ENCODE measurements at regions not wholly inside any gene's neighbourhood (a gene's known extent, or its start where the extent isn't known, plus 50 kb on each side); places are given as distances from the start of the nearest gene placed in this dataset.

GRCh38 chr14:85912141-85912540, 382.2 kb downstream of the FLRT2 start:
- CTCF ChIA-PET = interaction anchor here (0.6 kb wide), 1 partner anchor 534 kb away, joined by 4 read pairs; no protein-coding TSS in a partner anchor
- no peak for TF ChIP-seq CTCF (IDR thresholded peaks at IDR 0.05; ENCODE audit: low read depth, low read length)
- no peaks in the 10 kb centered on the region for H3K27me3 ChIP-seq (ENCODE audit: control insufficient read depth, insufficient read depth, low read length)
- no peak for DNase-seq (ENCODE audit: low read depth, low spot score)
- no peak overlapping the region for H3K4me3 ChIP-seq (ENCODE audit: low read depth, low read length)
- POLR2A ChIA-PET = no interaction called here
- no peak overlapping the region for H3K27ac ChIP-seq (ENCODE audit: low read depth, low read length)
- H3K9me3 ChIP-seq (ENCODE audit: control insufficient read depth, insufficient read depth, low read length) = no peaks in the 10 kb centered on the region

GRCh38 chr14:85911044-85911443, 381.1 kb downstream of the FLRT2 start:
- Histone ChIP-seq H3K27me3 (ENCODE audit: control insufficient read depth, insufficient read depth, low read length) (no peaks in the 10 kb centered on the region), H3K9me3 (ENCODE audit: control insufficient read depth, insufficient read depth, low read length) (no peaks in the 10 kb centered on the region), H3K27ac (ENCODE audit: low read depth, low read length) (no peak overlapping the region), H3K4me3 (ENCODE audit: low read depth, low read length) (no peak overlapping the region)
- CTCF ChIA-PET = no interaction called here
- DNase-seq (ENCODE audit: low read depth, low spot score) = no peak
- POLR2A ChIA-PET = no interaction called here
- TF ChIP-seq CTCF (IDR thresholded peaks at IDR 0.05; ENCODE audit: low read depth, low read length) = no peak

- TF ChIP-seq CTCF (IDR thresholded peaks at IDR 0.05; ENCODE audit: low read depth, low read length) = no peak
- no peak for DNase-seq (ENCODE audit: low read depth, low spot score)
- POLR2A ChIA-PET = no interaction called here
- Histone ChIP-seq H3K27me3 (ENCODE audit: control insufficient read depth, insufficient read depth, low read length) (no peaks in the 10 kb centered on the region), H3K27ac (ENCODE audit: low read depth, low read length) (no peak overlapping the region), H3K4me3 (ENCODE audit: low read depth, low read length) (no peak overlapping the region), H3K9me3 (ENCODE audit: control insufficient read depth, insufficient read depth, low read length) (no peaks in the 10 kb centered on the region)
- CTCF ChIA-PET = no interaction called here
Measured at GRCh38 chr14:85909581-85909980, 379.6 kb downstream of the FLRT2 start.

- TF ChIP-seq CTCF (IDR thresholded peaks at IDR 0.05; ENCODE audit: low read depth, low read length) = no peak
- no peaks in the 10 kb centered on the region for H3K27me3 ChIP-seq (ENCODE audit: control insufficient read depth, insufficient read depth, low read length)
- H3K9me3 ChIP-seq (ENCODE audit: control insufficient read depth, insufficient read depth, low read length) = no peaks in the 10 kb centered on the region
- H3K27ac ChIP-seq (ENCODE audit: low read depth, low read length) = no peak overlapping the region
- ChIA-PET CTCF (interaction anchor here (0.7 kb wide), 1 partner anchor 16 kb away, joined by 3 read pairs; no protein-coding TSS in a partner anchor), POLR2A (no interaction called here)
- no peak overlapping the region for H3K4me3 ChIP-seq (ENCODE audit: low read depth, low read length)
- DNase-seq (ENCODE audit: low read depth, low spot score) = no peak
Measured at GRCh38 chr14:85907536-85907935, 377.6 kb downstream of the FLRT2 start.

- Histone ChIP-seq H3K9me3 (ENCODE audit: control insufficient read depth, insufficient read depth, low read length) (no peaks in the 10 kb centered on the region), H3K27ac (ENCODE audit: low read depth, low read length) (no peak overlapping the region), H3K27me3 (ENCODE audit: control insufficient read depth, insufficient read depth, low read length) (no peaks in the 10 kb centered on the region), H3K4me3 (ENCODE audit: low read depth, low read length) (no peak overlapping the region)
- CTCF ChIA-PET = no interaction called here
- no peak for DNase-seq (ENCODE audit: low read depth, low spot score)
- POLR2A ChIA-PET = no interaction called here
- TF ChIP-seq CTCF (IDR thresholded peaks at IDR 0.05; ENCODE audit: low read depth, low read length) = no peak
Measured at GRCh38 chr14:85897808-85898207, 367.9 kb downstream of the FLRT2 start.

Measured in AG04450 (cell line).